HepG2 (cell line): ENCODE measurements at regions not wholly inside any gene's neighbourhood (a gene's known extent, or its start where the extent isn't known, plus 50 kb on each side); places are given as distances from the start of the nearest gene placed in this dataset.
"Not testable (repeated sequence)": the region's sequence is repeated elsewhere in the genome, so short reads cannot be mapped to it uniquely, and the experiment has no call there.

Experiments
- ATAC-seq: fragments of 200-7000 bp; cut with Tn5 transposase; 3 replicates; pipeline ENCODE4 v1.9.1; 2020; ENCODE audit warnings: mild to moderate bottlenecking, moderate library complexity
- BruUV-seq: library from RNA; stranded (reverse); fragments of 400-500 nt; replicated peaks from 2 replicates; lab custom pipeline; 2021; lab: Mats Ljungman, UMichigan
- CTCF ChIA-PET: fragments of 300-600 bp; formaldehyde crosslinking; extraction: SDS; loops from one replicate; lab custom pipeline; 2021; ENCODE audit warnings: low total read pairs, inconsistent platforms, low intra/inter-chr PET ratio; lab: Yijun Ruan, JAX
- POLR2A ChIA-PET: fragments of 350-600 bp; sonication (Branson Sonifier 250); formaldehyde crosslinking; loops from one replicate; lab custom pipeline; 2020; ENCODE audit warnings: antibody characterized with exemption, inconsistent platforms; lab: Yijun Ruan, JAX
- DNase-seq: peaks from one replicate; pipeline ENCODE4 v3.0.0-alpha.2; 2015; ENCODE audit warnings: low spot score
- FAIRE-seq: peaks from 3 replicates; lab custom pipeline; 2011; peaks lifted over from hg19 to GRCh38; lab: Jason Lieb, UNC
- H2AFZ ChIP-seq: one replicate; pipeline ENCODE4 v1.6.1; 2011; ENCODE audit warnings: low read length, inconsistent platforms
- H3K27ac ChIP-seq: fragments of 300-600 bp; 3 replicates; pipeline ENCODE4 v1.8.0; 2011; ENCODE audit warnings: mixed run types, mild to moderate bottlenecking, mixed read lengths, low read length, inconsistent platforms; ENCODE audit not compliant: insufficient read depth; ENCODE audit errors: extremely low read length
- H3K27me3 ChIP-seq, 2 experiments: fragments of 200-600 bp in 1 of 2; 2 replicates in 1 of 2; 3 replicates in 1 of 2; pipeline versions ENCODE4 v1.6.0 to v1.8.0; 2011; ENCODE audit warnings: low read length in 2 of 2, mild to moderate bottlenecking in 2 of 2, moderate library complexity in 2 of 2, inconsistent platforms in 1 of 2; ENCODE audit not compliant: insufficient read depth in 2 of 2, control insufficient read depth in 1 of 2
- H3K36me3 ChIP-seq, 2 experiments: fragments of 200-600 bp in 1 of 2; replicated peaks in 1 of 2; 2 replicates in 1 of 2; 3 replicates in 1 of 2; pipeline versions ENCODE4 v1.5.1 to v1.8.0; 2011; ENCODE audit warnings: low read length in 2 of 2, inconsistent platforms in 1 of 2; ENCODE audit not compliant: insufficient read depth in 2 of 2, control insufficient read depth in 1 of 2
- H3K4me1 ChIP-seq: 2 replicates; pipeline ENCODE4 v1.5.1; 2012; ENCODE audit warnings: low read length, inconsistent platforms; ENCODE audit not compliant: insufficient read depth
- H3K4me2 ChIP-seq: 2 replicates; pipeline ENCODE4 v1.6.0; 2011; ENCODE audit warnings: low read depth, low read length, inconsistent platforms
- H3K4me3 ChIP-seq, 3 experiments: fragments of 200-600 bp in 1 of 3; sonication (generic), shearing (Covaris generic) in 1 of 3; replicated peaks in 1 of 3; 2 replicates each; pipeline ENCODE4 v1.5.1; 2011 to 2016; ENCODE audit warnings: low read length in 3 of 3, inconsistent platforms in 2 of 3, low read depth in 2 of 3, mild to moderate bottlenecking in 2 of 3, control low read depth in 1 of 3, mixed read lengths in 1 of 3; ENCODE audit not compliant: insufficient read depth in 1 of 3
- H3K79me2 ChIP-seq: one replicate; pipeline ENCODE4 v1.6.1; 2011; ENCODE audit warnings: low read length, inconsistent platforms; ENCODE audit not compliant: insufficient read depth
- H3K9ac ChIP-seq: 2 replicates; pipeline ENCODE4 v1.6.0; 2011; ENCODE audit warnings: mild to moderate bottlenecking, low read depth, low read length, inconsistent platforms; ENCODE audit not compliant: insufficient read depth
- H3K9me3 ChIP-seq: 2 replicates; pipeline ENCODE4 v1.5.1; 2012; ENCODE audit warnings: mild to moderate bottlenecking, low read length
- H4K20me1 ChIP-seq: 2 replicates; pipeline ENCODE4 v1.6.0; 2011; ENCODE audit warnings: inconsistent platforms, mild to moderate bottlenecking, low read length, moderate library complexity; ENCODE audit not compliant: insufficient read depth
- RAD51 ChIP-seq: fragments of 450-650 bp; IDR thresholded peaks from 2 replicates; pipeline ENCODE4 v1.6.1; 2016; ENCODE audit warnings: borderline replicate concordance
- SOX13 ChIP-seq, 3 experiments: fragments of 450-650 bp in 1 of 3; sonication (generic) in 1 of 3; formaldehyde crosslinking in 1 of 3; IDR thresholded peaks in 2 of 3; conservative IDR thresholded peaks in 1 of 3; 2 replicates each; pipeline versions ENCODE4 v1.5.0 to v1.6.1; 2016 to 2020; ENCODE audit warnings: antibody characterized with exemption in 1 of 3, mild to moderate bottlenecking in 1 of 3, missing compliant biosample characterization in 1 of 3, missing genetic modification reagents in 1 of 3, moderate library complexity in 1 of 3
- WGBS: methylation state at CpG from one replicate; pipeline ENCODE4 v1.1.6; 2017; ENCODE audit warnings: low lambda C conversion rate; 5-methylcytosine and 5-hydroxymethylcytosine counted together
- in situ Hi-C: cut with HindIII; loops from 2 replicates; pipeline ENCODE4 v1.10.0; 2017; ENCODE audit warnings: low pct_unique_long_range_greater_than_20kb; ENCODE audit not compliant: extremely low pct_ligation_motif_present
- intact Hi-C: fragments of 100-400 bp; cut with micrococcal nuclease; formaldehyde crosslinking; loops from one replicate; pipeline ENCODE4 v1.10.0; 2022; ENCODE audit not compliant: unreplicated experiment

DNA sequence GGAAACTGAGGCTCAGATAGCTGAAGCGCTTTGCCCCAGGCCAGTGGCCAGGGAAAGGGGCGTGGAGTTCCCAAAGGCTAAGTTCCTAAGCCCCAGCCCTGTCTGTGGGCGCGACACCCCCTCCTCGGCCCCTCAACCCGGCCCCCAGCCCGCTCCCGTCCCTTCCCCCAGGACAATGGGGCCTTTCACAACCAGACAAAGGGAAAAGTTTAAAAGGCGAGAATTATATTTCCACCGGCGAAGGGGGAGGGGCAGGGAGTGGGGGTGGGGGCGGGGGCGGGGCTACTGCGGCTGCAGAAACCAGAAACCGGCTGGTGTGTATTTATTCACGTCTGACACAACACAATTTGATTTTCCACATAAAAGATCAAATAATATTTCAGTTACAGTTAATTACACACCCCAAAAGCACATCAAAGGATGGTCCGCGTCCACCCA is 192.1 kb downstream of the MN1 start:
- no TSS peak for BruUV-seq
- H3K27ac ChIP-seq: no peak overlapping the region
- DNase-seq: no peak

DNA sequence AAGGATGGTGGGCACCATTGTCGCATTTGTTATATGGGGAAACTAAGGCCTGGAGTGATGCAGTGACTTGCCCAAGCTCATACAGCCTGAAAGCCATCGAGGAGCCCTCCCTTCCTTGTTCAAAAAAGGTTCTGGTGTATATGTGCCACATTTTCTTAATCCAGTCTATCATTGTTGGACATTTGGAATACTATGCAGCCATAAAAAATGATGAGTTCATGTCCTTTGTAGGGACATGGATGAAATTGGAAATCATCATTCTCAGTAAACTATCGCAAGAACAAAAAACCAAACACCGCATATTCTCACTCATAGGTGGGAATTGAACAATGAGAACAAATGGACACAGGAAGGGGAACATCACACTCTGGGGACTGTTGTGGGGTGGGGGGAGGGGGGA is 191.4 kb downstream of the MN1 start:
- H3K4me3 ChIP-seq, CTCF ChIA-PET, in situ Hi-C loops, H3K4me1 ChIP-seq, intact Hi-C loops, FAIRE-seq, ATAC-seq, DNase-seq, H3K27ac ChIP-seq, H2AFZ ChIP-seq, H3K36me3 ChIP-seq, H3K9me3 ChIP-seq, BruUV-seq, POLR2A ChIA-PET, H3K79me2 ChIP-seq, H3K9ac ChIP-seq, H4K20me1 ChIP-seq, H3K27me3 ChIP-seq, H3K4me2 ChIP-seq: not testable (repeated sequence)
- 80% methylated on average over 4 of the region's 4 CpGs for WGBS

More for the DNA sequence above, 192.1 kb downstream of the MN1 start:
- ChIA-PET POLR2A (no interaction called here), CTCF (no interaction called here)
- H2AFZ ChIP-seq: no peak overlapping the region
- 17% methylated on average over 12 of the region's 18 CpGs for WGBS
- no peaks in the 10 kb centered on the region for H3K27me3 ChIP-seq
- in situ Hi-C loops: no loop called here
- H3K4me3 ChIP-seq: no peak overlapping the region
- intact Hi-C loops: no loop called here
- H3K4me2 ChIP-seq: no peak overlapping the region
- TF ChIP-seq SOX13 (IDR thresholded peaks at IDR 0.05) (no peak), SOX13 (CRISPR knock-in tag; conservative IDR thresholded peaks at IDR 0.05 in 1 of 2, IDR thresholded peaks at IDR 0.05 in 1 of 2) (peak in 1 of 2 experiments; percentile 10; a peak in 1 of 4 replicates), RAD51 (no peak)
- no peaks in the 10 kb centered on the region for H3K36me3 ChIP-seq
- no peaks in the 10 kb centered on the region for H4K20me1 ChIP-seq
- H3K9me3 ChIP-seq: no peaks in the 10 kb centered on the region
- ATAC-seq: no peak
- no peak for FAIRE-seq
- H3K9ac ChIP-seq: no peak overlapping the region
- no peaks in the 10 kb centered on the region for H3K4me1 ChIP-seq
- H3K79me2 ChIP-seq: no peaks in the 10 kb centered on the region
